GM10248 (cell line): ENCODE measurements at regions not wholly inside any gene's neighbourhood (a gene's known extent, or its start where the extent isn't known, plus 50 kb on each side); places are given as distances from the start of the nearest gene placed in this dataset.

ENCODE experiments used
- CTCF ChIA-PET: fragments of 300-600 bp; sonication (Branson Sonifier 250); formaldehyde crosslinking; extraction: SDS; loops from one replicate; lab custom pipeline; 2021; ENCODE audit warnings: antibody characterized with exemption; lab: Yijun Ruan, JAX
- POLR2A ChIA-PET: fragments of 350-650 bp; sonication (Branson Sonifier 250); formaldehyde crosslinking; extraction: SDS; loops from one replicate; lab custom pipeline; 2020; ENCODE audit warnings: antibody characterized with exemption; lab: Yijun Ruan, JAX
- DNase-seq: peaks from one replicate; pipeline ENCODE4 v3.0.0; 2012; ENCODE audit errors: extremely low spot score
- TF ChIP-seq, protein P1 (sequence below): IDR thresholded peaks from 2 replicates; pipeline ENCODE4 v1.5.1; 2012; ENCODE audit warnings: mild to moderate bottlenecking, low read depth; ENCODE audit errors: extremely low read depth, missing control alignments, control extremely low read depth

DNA sequence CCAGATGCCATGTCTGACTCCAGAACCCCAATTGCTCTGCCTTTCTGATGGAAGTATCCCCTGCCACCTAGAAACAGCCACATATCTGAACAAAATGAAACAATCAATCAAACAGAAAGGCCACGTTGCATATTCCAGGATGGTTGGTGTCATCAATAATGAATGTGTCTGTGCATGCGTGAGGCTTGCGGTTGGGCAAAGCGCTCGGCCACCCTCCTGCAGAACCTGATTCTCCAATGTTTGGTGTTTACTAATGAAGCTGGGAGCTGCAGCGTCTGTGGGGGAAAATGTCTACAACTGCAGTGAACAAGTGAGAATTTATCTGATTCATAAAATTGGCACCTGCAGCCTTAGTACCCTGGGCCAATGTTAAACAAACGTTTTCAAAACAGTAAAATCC lies 121.2 kb upstream of the ADARB2 start:
- ChIA-PET CTCF (no interaction called here), POLR2A (no interaction called here)
- no peak for DNase-seq
- TF ChIP-seq, protein P1, sequence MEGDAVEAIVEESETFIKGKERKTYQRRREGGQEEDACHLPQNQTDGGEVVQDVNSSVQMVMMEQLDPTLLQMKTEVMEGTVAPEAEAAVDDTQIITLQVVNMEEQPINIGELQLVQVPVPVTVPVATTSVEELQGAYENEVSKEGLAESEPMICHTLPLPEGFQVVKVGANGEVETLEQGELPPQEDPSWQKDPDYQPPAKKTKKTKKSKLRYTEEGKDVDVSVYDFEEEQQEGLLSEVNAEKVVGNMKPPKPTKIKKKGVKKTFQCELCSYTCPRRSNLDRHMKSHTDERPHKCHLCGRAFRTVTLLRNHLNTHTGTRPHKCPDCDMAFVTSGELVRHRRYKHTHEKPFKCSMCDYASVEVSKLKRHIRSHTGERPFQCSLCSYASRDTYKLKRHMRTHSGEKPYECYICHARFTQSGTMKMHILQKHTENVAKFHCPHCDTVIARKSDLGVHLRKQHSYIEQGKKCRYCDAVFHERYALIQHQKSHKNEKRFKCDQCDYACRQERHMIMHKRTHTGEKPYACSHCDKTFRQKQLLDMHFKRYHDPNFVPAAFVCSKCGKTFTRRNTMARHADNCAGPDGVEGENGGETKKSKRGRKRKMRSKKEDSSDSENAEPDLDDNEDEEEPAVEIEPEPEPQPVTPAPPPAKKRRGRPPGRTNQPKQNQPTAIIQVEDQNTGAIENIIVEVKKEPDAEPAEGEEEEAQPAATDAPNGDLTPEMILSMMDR: no peak

DNA sequence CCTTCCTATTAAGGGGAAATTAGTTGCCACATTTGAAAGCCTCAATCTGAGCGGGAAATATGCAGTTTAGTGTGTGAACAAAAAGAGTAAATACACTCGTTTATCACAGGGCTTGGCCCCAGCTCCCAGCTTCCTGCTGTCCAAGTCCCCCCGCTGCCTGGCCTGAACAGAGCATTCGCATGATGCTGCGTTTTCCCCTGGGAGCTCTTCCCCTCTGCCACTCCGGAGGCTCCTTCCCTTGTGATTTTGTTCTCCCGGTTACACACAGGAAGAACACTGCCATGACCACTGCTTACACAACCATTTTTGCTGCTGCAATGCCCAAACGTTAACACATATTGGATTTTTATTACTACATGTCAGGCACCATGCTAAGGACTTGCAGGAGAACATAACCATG lies 120.7 kb upstream of the ADARB2 start:
- CTCF ChIA-PET: no interaction called here
- TF ChIP-seq, protein P1: no peak
- POLR2A ChIA-PET: no interaction called here
- no peak for DNase-seq

DNA sequence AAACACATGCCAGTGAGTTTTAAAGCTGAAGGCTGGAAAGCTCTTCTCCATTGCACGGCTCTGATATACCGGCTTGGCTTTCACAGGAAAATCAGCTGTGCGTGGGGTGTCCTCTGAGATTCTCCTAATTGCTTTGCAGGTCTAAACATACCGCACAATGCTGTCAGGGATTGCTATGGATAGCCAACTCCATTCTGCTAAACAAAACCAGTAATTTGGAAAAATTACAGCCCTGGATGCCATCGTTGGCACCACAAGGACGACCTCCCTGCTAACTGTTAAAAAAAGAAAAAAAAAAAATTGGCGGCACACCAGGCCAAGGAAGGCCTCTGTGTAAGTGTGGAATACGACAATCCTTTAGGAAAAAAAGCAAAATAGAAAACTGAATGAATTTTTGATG lies 118.6 kb upstream of the ADARB2 start:
- no peak for DNase-seq
- TF ChIP-seq, protein P1: no peak
- ChIA-PET POLR2A (no interaction called here), CTCF (no interaction called here)

DNA sequence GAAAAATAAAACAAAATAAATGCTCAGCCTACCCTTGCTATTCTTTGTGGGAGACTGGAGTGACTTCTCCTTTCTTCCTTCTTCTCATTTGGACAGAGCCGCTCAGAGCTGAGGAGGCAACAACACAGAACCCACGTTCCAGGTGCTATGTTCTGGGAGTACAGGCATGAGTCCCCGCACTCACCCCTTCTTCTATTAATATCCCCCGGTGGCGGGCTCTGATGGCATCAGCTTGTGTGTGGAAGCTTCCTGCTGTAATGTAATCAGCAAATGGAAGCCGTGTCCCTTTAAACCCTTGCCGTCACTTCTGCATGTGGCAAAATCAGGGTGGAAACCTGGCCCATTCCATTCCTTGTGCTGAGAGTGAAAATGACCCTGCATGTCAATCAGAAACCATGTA lies 116.9 kb upstream of the ADARB2 start:
- CTCF ChIA-PET: no interaction called here
- POLR2A ChIA-PET: no interaction called here
- DNase-seq: no peak
- TF ChIP-seq, protein P1: no peak

DNA sequence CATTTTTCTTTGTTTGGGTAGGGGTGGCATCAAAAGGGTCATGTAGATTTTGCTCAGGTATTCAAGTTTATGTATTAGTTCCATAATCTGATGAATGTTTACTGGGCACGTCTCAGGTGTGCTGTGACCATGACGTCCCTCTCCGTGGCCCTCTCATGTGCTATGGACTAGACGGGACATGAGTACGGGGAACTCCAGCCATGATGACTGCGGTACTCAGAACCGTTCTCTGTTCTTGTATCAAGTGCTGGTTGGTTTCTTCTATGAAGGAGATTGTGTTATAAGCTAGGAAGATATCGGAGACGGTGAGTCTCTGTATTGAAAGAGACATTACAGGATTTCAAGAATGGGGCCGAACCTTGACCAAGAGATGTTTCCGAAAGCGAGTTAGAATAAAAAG lies 116.5 kb upstream of the ADARB2 start:
- ChIA-PET CTCF (no interaction called here), POLR2A (no interaction called here)
- DNase-seq: no peak
- TF ChIP-seq, protein P1: no peak

DNA sequence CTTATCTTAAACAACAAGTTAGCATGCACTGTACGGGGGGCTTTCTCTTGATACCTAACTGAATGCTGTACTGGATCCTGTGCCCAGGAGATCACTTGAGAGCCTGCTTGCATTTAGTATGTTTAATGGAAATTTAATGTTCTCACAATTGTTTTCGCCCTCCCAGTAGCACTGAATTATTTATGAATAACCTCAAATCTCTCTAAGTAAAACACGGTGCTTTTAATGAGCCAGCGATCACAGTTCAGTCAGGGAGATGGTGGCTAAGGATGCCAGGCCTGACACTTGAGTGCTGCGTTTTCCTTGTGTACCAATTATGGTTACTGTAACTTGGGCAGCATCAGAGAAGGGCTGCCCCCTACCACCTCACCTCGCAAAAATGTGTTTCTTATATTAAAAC lies 115.5 kb upstream of the ADARB2 start:
- TF ChIP-seq, protein P1: no peak
- ChIA-PET CTCF (no interaction called here), POLR2A (no interaction called here)
- no peak for DNase-seq

DNA sequence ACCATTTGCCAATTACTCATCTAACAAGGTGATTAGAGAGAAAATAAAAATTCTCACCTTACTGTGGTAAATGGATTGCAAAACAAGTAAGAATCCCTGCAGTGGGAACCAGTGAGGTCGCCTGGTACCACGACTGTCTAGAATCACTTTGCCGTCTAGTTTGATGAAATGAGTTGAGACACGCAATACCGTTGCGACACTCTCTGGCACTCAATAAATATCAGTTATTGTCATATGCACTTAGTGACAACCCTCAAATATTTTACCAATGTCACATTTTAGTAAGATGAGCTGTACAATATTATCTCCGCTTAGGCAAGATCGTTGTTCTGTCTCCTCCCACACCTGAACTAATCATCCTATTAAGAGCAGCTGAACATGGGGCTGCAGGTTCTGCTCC lies 114.4 kb upstream of the ADARB2 start:
- TF ChIP-seq, protein P1: no peak
- CTCF ChIA-PET: no interaction called here
- DNase-seq: no peak

More for the DNA sequence above, 114.4 kb upstream of the ADARB2 start:
- POLR2A ChIA-PET: no interaction called here
